Keratinocyte (primary cell): ENCODE measurements at regions not wholly inside any gene's neighbourhood (a gene's known extent, or its start where the extent isn't known, plus 50 kb on each side); places are given as distances from the start of the nearest gene placed in this dataset.

ENCODE experiments used
- DNase-seq: peaks from one replicate; pipeline ENCODE4 v3.0.0-alpha.2; 2011; ENCODE audit warnings: low read depth, missing footprints, low spot score
- FAIRE-seq: peaks from 2 replicates; lab custom pipeline; 2011; peaks lifted over from hg19 to GRCh38; lab: Jason Lieb, UNC
- H2AFZ ChIP-seq: 2 replicates; pipeline ENCODE4 v1.6.0; 2012; ENCODE audit warnings: low read length, control low read depth, inconsistent platforms; ENCODE audit not compliant: control insufficient read depth
- H3K27ac ChIP-seq: 2 replicates; pipeline ENCODE4 v1.5.1; 2011; ENCODE audit warnings: low read length; ENCODE audit not compliant: control insufficient read depth, insufficient read depth
- H3K27me3 ChIP-seq: 3 replicates; pipeline ENCODE4 v1.6.0; 2011; ENCODE audit warnings: low read length; ENCODE audit not compliant: control insufficient read depth, insufficient read depth; ENCODE audit errors: extremely low read depth
- H3K36me3 ChIP-seq, 2 experiments: 2 replicates in 1 of 2; 3 replicates in 1 of 2; pipeline ENCODE4 v1.5.1; 2011; ENCODE audit warnings: low read length in 2 of 2, mild to moderate bottlenecking in 1 of 2; ENCODE audit not compliant: control insufficient read depth in 2 of 2, insufficient read depth in 2 of 2; ENCODE audit errors: extremely low read depth in 1 of 2
- H3K4me1 ChIP-seq: 3 replicates; pipeline ENCODE4 v1.5.1; 2011; ENCODE audit warnings: low read length; ENCODE audit not compliant: control insufficient read depth, insufficient read depth; ENCODE audit errors: extremely low read depth
- H3K4me2 ChIP-seq: 3 replicates; pipeline ENCODE4 v1.6.0; 2011; ENCODE audit warnings: low read depth, low read length; ENCODE audit not compliant: control insufficient read depth, insufficient read depth; ENCODE audit errors: extremely low read depth
- H3K4me3 ChIP-seq, 3 experiments: fragments of 200-600 bp in 1 of 3; sonication (generic) in 1 of 3; 2 replicates in 2 of 3; 3 replicates in 1 of 3; pipeline ENCODE4 v1.5.1; 2011 to 2016; ENCODE audit warnings: low read length in 3 of 3, mild to moderate bottlenecking in 3 of 3, control low read depth in 2 of 3, inconsistent platforms in 1 of 3, low read depth in 1 of 3, mixed read lengths in 1 of 3, mixed run types in 1 of 3, moderate library complexity in 1 of 3; ENCODE audit not compliant: control insufficient read depth in 2 of 3, insufficient read depth in 2 of 3; ENCODE audit errors: extremely low read depth in 1 of 3
- H3K79me2 ChIP-seq: 2 replicates; pipeline ENCODE4 v1.6.0; 2012; ENCODE audit warnings: low read length; ENCODE audit not compliant: control insufficient read depth, insufficient read depth
- H3K9ac ChIP-seq: 3 replicates; pipeline ENCODE4 v1.6.0; 2011; ENCODE audit warnings: low read length; ENCODE audit not compliant: control insufficient read depth, insufficient read depth; ENCODE audit errors: extremely low read depth
- H3K9me1 ChIP-seq: 3 replicates; pipeline ENCODE4 v1.6.0; 2011; ENCODE audit warnings: low read length; ENCODE audit not compliant: control insufficient read depth, insufficient read depth; ENCODE audit errors: extremely low read depth
- H3K9me3 ChIP-seq: 2 replicates; pipeline ENCODE4 v1.5.1; 2012; ENCODE audit warnings: low read depth, low read length; ENCODE audit not compliant: control insufficient read depth
- H4K20me1 ChIP-seq: 3 replicates; pipeline ENCODE4 v1.6.0; 2011; ENCODE audit warnings: low read length; ENCODE audit not compliant: control insufficient read depth, insufficient read depth; ENCODE audit errors: extremely low read depth
- CTCF ChIP-seq, 3 experiments: IDR thresholded peaks in 1 of 3; conservative IDR thresholded peaks in 1 of 3; optimal IDR thresholded peaks in 1 of 3; 2 replicates in 2 of 3; 3 replicates in 1 of 3; pipeline versions ENCODE3 to v1.5.1; 2011; ENCODE audit warnings: low read length in 3 of 3, mild to moderate bottlenecking in 3 of 3, moderate library complexity in 2 of 3, control low read depth in 1 of 3, inconsistent platforms in 1 of 3; ENCODE audit not compliant: insufficient read depth in 2 of 3; ENCODE audit errors: extremely low read depth in 1 of 3
- EZH2 ChIP-seq: IDR thresholded peaks from one replicate; pipeline ENCODE4 v1.6.1; 2012; ENCODE audit warnings: inconsistent platforms, mild to moderate bottlenecking, low read length, moderate library complexity
- dilution Hi-C: fragments of 300-500 bp; cut with MboI; formaldehyde crosslinking; loops from one replicate; pipeline ENCODE4 v1.7.0; 2020; ENCODE audit warnings: low sequenced_read_pairs; ENCODE audit not compliant: extremely low pct_ligation_motif_present

- TF ChIP-seq EZH2 (no peak), CTCF (optimal IDR thresholded peaks at IDR 0.05 in 1 of 3, IDR thresholded peaks at IDR 0.05 in 1 of 3, conservative IDR thresholded peaks at IDR 0.05 in 1 of 3; ENCODE audit: extremely low read depth in 1 of 3, insufficient read depth in 2 of 3, low read length in 3 of 3) (no peak)
- FAIRE-seq (no peak), DNase-seq (no peak)
- Histone ChIP-seq H3K79me2 (no peaks in the 10 kb centered on the region), H2AFZ (no peak overlapping the region), H3K27me3 (no peaks in the 10 kb centered on the region), H3K4me2 (no peak overlapping the region), H3K27ac (no peak overlapping the region), H3K4me1 (no peaks in the 10 kb centered on the region), H4K20me1 (no peaks in the 10 kb centered on the region), H3K9me1 (no peaks in the 10 kb centered on the region), H3K4me3 (no peak overlapping the region), H3K9me3 (no peaks in the 10 kb centered on the region), H3K36me3 (no peaks in the 10 kb centered on the region), H3K9ac (no peak overlapping the region)
- dilution Hi-C loops, result no loop called here
Observed at GRCh38 chr18:24763765-24764513, 303.5 kb downstream of the HRH4 start.

- dilution Hi-C loops, result no loop called here
- no peaks in the 10 kb centered on the region for H3K79me2 ChIP-seq
Observed at GRCh38 chr18:24764766-24765165, 304.3 kb downstream of the HRH4 start.

More at GRCh38 chr18:24764766-24765165, 304.3 kb downstream of the HRH4 start:
- Histone ChIP-seq H3K36me3 (no peaks in the 10 kb centered on the region), H3K9ac (no peak overlapping the region), H3K4me3 (no peak overlapping the region), H3K27me3 (no peaks in the 10 kb centered on the region), H3K27ac (no peak overlapping the region), H3K4me2 (no peak overlapping the region), H3K9me1 (no peaks in the 10 kb centered on the region), H3K4me1 (no peaks in the 10 kb centered on the region), H3K9me3 (no peaks in the 10 kb centered on the region), H4K20me1 (no peaks in the 10 kb centered on the region), H2AFZ (no peak overlapping the region)
- FAIRE-seq (no peak), DNase-seq (no peak)
- TF ChIP-seq CTCF (optimal IDR thresholded peaks at IDR 0.05 in 1 of 3, IDR thresholded peaks at IDR 0.05 in 1 of 3, conservative IDR thresholded peaks at IDR 0.05 in 1 of 3; ENCODE audit: extremely low read depth in 1 of 3, insufficient read depth in 2 of 3, low read length in 3 of 3) (no peak), EZH2 (no peak)
